ENCODE measurements at regions not wholly inside any gene's neighbourhood (a gene's known extent, or its start where the extent isn't known, plus 50 kb on each side); places are given as distances from the start of the nearest gene placed in this dataset.

DNA sequence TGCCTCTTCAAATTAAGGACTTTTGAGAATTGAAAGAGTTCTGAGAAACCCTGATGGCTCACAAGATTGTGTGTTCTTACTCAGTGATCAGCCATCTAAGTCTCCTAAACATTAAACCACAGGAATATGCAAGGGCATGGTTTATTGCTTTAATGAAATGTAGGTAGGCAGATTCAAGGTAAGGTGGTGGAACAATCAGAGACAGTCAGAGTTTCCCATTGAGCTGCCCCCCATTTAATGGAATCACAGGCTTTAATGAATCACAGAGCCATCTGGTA lies 107.8 kb upstream of the LRATD1 start:
- H3K4me2 ChIP-seq (ENCODE audit: insufficient read depth, low read length): no peak overlapping the region
- BruUV-seq (replicated peaks): no TSS peak
- no peak overlapping the region for H3K4me3 ChIP-seq (replicated peaks in 1 of 3; ENCODE audit: insufficient read depth in 1 of 3, low read depth in 1 of 3, low read length in 3 of 3)

More for the DNA sequence above, 107.8 kb upstream of the LRATD1 start:
- CTCF ChIA-PET: no interaction called here
- peaks cover 3% of the 10 kb centered on the region for H3K9me3 ChIP-seq (replicated peaks; ENCODE audit: control insufficient read depth, insufficient read depth, low read length)
- no peak overlapping the region for H3K9ac ChIP-seq (replicated peaks; ENCODE audit: extremely low read depth, insufficient read depth, low read length)
- no peak for FAIRE-seq
- no peaks in the 10 kb centered on the region for H4K20me1 ChIP-seq (replicated peaks; ENCODE audit: control insufficient read depth, extremely low read depth, insufficient read depth, low read length)
- POLR2A ChIA-PET: no interaction called here
- no peaks in the 10 kb centered on the region for H3K4me1 ChIP-seq (ENCODE audit: control insufficient read depth, extremely low read depth, insufficient read depth, low read length)
- H3K27ac ChIP-seq (ENCODE audit: insufficient read depth, low read depth, low read length): no peak overlapping the region
- intact Hi-C loops (cut with micrococcal nuclease) (no loop called here), dilution Hi-C loops (cut with MboI; ENCODE audit: extremely low pct_ligation_motif_present, low sequenced_read_pairs) (no loop called here)
- no peaks in the 10 kb centered on the region for H3K9me1 ChIP-seq (replicated peaks; ENCODE audit: control insufficient read depth, extremely low read depth, insufficient read depth, low read length)
- TF ChIP-seq, protein P1, sequence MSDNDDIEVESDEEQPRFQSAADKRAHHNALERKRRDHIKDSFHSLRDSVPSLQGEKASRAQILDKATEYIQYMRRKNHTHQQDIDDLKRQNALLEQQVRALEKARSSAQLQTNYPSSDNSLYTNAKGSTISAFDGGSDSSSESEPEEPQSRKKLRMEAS (IDR thresholded peaks at IDR 0.05; ENCODE audit: insufficient read depth, insufficient read length): no peak
- TF ChIP-seq CTCF (IDR thresholded peaks at IDR 0.05; ENCODE audit: extremely low read depth in 1 of 2, insufficient read depth in 1 of 2, low read depth in 1 of 2, low read length in 2 of 2) (no peak), GATA2 (IDR thresholded peaks at IDR 0.05; ENCODE audit: insufficient read depth, insufficient read length, low read depth, low read length) (no peak), FOS (IDR thresholded peaks at IDR 0.05; ENCODE audit: borderline replicate concordance, insufficient read depth, low read length) (no peak), POLR2A (IDR thresholded peaks at IDR 0.05; ENCODE audit: low read depth, low read length) (no peak), POLR2AphosphoS5 (IDR thresholded peaks at IDR 0.05; ENCODE audit: insufficient read depth, low read depth, low read length) (no peak), EZH2 (IDR thresholded peaks at IDR 0.05; ENCODE audit: borderline replicate concordance, low read depth, low read length, severe bottlenecking) (no peak), MYC (IDR thresholded peaks at IDR 0.05; ENCODE audit: low read depth, low read length) (no peak), JUN (IDR thresholded peaks at IDR 0.05; ENCODE audit: borderline replicate concordance, insufficient read depth, insufficient read length, low read depth) (no peak)
- DNase-seq (ENCODE audit: low read depth, low spot score): no peak
- no peaks in the 10 kb centered on the region for H3K79me2 ChIP-seq (ENCODE audit: control insufficient read depth, insufficient read depth, low read length)
- H3K36me3 ChIP-seq (ENCODE audit: control insufficient read depth in 2 of 2, extremely low read depth in 1 of 2, insufficient read depth in 2 of 2, low read length in 2 of 2): no peaks in the 10 kb centered on the region
- H2AFZ ChIP-seq (ENCODE audit: low read depth, low read length): no peak overlapping the region
- H3K27me3 ChIP-seq (ENCODE audit: control insufficient read depth in 2 of 2, insufficient read depth in 2 of 2, low read length in 2 of 2): no peaks in the 10 kb centered on the region

All from endothelial cell of umbilical vein (primary cell).